ENCODE measurements at regions not wholly inside any gene's neighbourhood (a gene's known extent, or its start where the extent isn't known, plus 50 kb on each side); places are given as distances from the start of the nearest gene placed in this dataset.

- Histone ChIP-seq H3K4me1 (ENCODE audit: control insufficient read depth in 1 of 2, insufficient read depth in 1 of 2, low read depth in 1 of 2, low read length in 1 of 2) (no peaks in the 10 kb centered on the region), H3K27me3 (no peaks in the 10 kb centered on the region), H3K4me3 (ENCODE audit: low read depth in 1 of 2, low read length in 1 of 2) (no peak overlapping the region), H3K36me3 (no peaks in the 10 kb centered on the region), H3K9me3 (no peaks in the 10 kb centered on the region), H3K27ac (no peak overlapping the region)
- no peak for TF ChIP-seq CTCF (IDR thresholded peaks at IDR 0.05)
These were observed 1000.4 kb upstream of the ACVR2A start for GRCh38 chr2:146844226-146844990.

- no peak for TF ChIP-seq CTCF (IDR thresholded peaks at IDR 0.05)
- Histone ChIP-seq H3K4me3 (ENCODE audit: low read depth in 1 of 2, low read length in 1 of 2) (no peak overlapping the region), H3K27me3 (no peaks in the 10 kb centered on the region), H3K9me3 (no peaks in the 10 kb centered on the region), H3K36me3 (no peaks in the 10 kb centered on the region), H3K27ac (no peak overlapping the region), H3K4me1 (ENCODE audit: control insufficient read depth in 1 of 2, insufficient read depth in 1 of 2, low read depth in 1 of 2, low read length in 1 of 2) (no peaks in the 10 kb centered on the region)
These were observed 1007.0 kb upstream of the ACVR2A start for GRCh38 chr2:146837857-146838256.

GRCh38 chr2:146826388-146826787 lies 1018.4 kb upstream of the ACVR2A start:
- no peaks in the 10 kb centered on the region for H3K27me3 ChIP-seq
- TF ChIP-seq CTCF (IDR thresholded peaks at IDR 0.05) = no peak
- no peaks in the 10 kb centered on the region for H3K4me1 ChIP-seq (ENCODE audit: control insufficient read depth in 1 of 2, insufficient read depth in 1 of 2, low read depth in 1 of 2, low read length in 1 of 2)
- H3K4me3 ChIP-seq (ENCODE audit: low read depth in 1 of 2, low read length in 1 of 2) = no peak overlapping the region
- no peaks in the 10 kb centered on the region for H3K9me3 ChIP-seq
- no peak overlapping the region for H3K27ac ChIP-seq
- H3K36me3 ChIP-seq = no peaks in the 10 kb centered on the region

GRCh38 chr2:146821836-146822316 lies 1023.0 kb upstream of the ACVR2A start:
- Histone ChIP-seq H3K36me3 (no peaks in the 10 kb centered on the region), H3K4me3 (ENCODE audit: low read depth in 1 of 2, low read length in 1 of 2) (no peak overlapping the region), H3K27me3 (no peaks in the 10 kb centered on the region), H3K4me1 (ENCODE audit: control insufficient read depth in 1 of 2, insufficient read depth in 1 of 2, low read depth in 1 of 2, low read length in 1 of 2) (no peaks in the 10 kb centered on the region), H3K27ac (no peak overlapping the region), H3K9me3 (no peaks in the 10 kb centered on the region)
- no peak for TF ChIP-seq CTCF (IDR thresholded peaks at IDR 0.05)

GRCh38 chr2:146820672-146821071 lies 1024.2 kb upstream of the ACVR2A start:
- Histone ChIP-seq H3K27me3 (no peaks in the 10 kb centered on the region), H3K4me3 (ENCODE audit: low read depth in 1 of 2, low read length in 1 of 2) (no peak overlapping the region), H3K27ac (no peak overlapping the region), H3K9me3 (no peaks in the 10 kb centered on the region), H3K4me1 (ENCODE audit: control insufficient read depth in 1 of 2, insufficient read depth in 1 of 2, low read depth in 1 of 2, low read length in 1 of 2) (no peaks in the 10 kb centered on the region), H3K36me3 (no peaks in the 10 kb centered on the region)
- no peak for TF ChIP-seq CTCF (IDR thresholded peaks at IDR 0.05)

Measured in neutrophil (primary cell).